ENCODE measurements at regions not wholly inside any gene's neighbourhood (a gene's known extent, or its start where the extent isn't known, plus 50 kb on each side); places are given as distances from the start of the nearest gene placed in this dataset.

DNA sequence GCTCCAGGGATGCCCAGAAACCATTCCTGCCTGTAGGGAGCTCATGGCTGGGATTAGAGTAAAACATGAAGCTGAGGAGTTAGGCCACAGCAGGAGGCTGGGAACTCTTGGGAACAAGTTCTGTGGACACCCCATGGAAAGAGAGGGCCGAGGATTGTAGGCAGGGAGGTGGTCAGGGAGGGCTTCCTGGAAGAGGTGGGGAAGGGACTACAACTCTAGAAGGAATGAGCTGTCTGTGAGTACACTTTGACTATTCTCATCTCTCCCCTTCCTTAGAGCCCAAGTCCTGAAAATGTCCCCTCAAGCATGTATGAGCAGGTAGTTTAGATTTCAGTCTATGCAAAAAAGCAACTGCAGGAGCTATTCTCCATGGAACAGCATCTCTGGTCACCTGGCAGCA is 139.9 kb upstream of the GLI2 start:
- no peak for DNase-seq
- Histone ChIP-seq H3K36me3 (no peaks in the 10 kb centered on the region), H3K4me3 (no peak overlapping the region), H3K9me3 (replicated peaks) (no peaks in the 10 kb centered on the region), H3K27ac (replicated peaks) (peak overlapping the region; percentile 66), H3K27me3 (ENCODE audit: low read depth) (peaks cover 12% of the 10 kb centered on the region), H3K4me1 (peaks cover 24% of the 10 kb centered on the region)
- intact Hi-C loops (cut with micrococcal nuclease): no loop called here
- TF ChIP-seq, protein P1, sequence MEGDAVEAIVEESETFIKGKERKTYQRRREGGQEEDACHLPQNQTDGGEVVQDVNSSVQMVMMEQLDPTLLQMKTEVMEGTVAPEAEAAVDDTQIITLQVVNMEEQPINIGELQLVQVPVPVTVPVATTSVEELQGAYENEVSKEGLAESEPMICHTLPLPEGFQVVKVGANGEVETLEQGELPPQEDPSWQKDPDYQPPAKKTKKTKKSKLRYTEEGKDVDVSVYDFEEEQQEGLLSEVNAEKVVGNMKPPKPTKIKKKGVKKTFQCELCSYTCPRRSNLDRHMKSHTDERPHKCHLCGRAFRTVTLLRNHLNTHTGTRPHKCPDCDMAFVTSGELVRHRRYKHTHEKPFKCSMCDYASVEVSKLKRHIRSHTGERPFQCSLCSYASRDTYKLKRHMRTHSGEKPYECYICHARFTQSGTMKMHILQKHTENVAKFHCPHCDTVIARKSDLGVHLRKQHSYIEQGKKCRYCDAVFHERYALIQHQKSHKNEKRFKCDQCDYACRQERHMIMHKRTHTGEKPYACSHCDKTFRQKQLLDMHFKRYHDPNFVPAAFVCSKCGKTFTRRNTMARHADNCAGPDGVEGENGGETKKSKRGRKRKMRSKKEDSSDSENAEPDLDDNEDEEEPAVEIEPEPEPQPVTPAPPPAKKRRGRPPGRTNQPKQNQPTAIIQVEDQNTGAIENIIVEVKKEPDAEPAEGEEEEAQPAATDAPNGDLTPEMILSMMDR (IDR thresholded peaks at IDR 0.05; ENCODE audit: borderline replicate concordance): no peak

DNA sequence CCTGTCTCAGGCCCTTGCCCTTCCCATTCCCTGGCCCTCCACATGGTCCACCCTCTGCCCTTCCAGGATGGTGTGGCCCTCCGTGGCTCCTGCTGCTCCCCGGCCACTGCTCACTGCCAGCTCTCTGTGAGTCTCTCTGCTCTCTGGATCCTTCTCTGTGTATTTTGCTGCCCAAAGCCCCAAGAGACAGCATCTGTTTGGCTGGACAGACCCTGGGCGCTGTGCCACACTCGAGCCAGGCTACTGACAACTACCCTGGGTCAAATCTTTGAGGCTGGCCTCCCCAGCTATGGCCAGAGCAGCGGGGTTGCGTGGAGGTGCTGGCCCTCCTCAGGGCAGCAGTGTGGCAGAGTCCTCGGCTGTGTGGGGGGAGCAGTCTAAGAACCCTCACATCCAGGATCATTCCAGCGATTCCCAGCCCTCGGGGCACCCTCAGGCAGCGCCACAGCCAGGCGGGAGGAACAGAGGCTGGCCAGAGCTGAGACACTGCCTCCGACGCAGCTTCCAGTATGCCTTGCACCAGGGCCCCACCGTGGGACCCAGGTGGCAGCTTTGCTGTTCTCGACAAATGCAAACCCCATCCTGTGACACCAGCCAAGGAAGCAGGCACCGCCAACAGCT is 139.4 kb upstream of the GLI2 start:
- H3K27me3 ChIP-seq (ENCODE audit: low read depth): peaks cover 13% of the 10 kb centered on the region
- no peaks in the 10 kb centered on the region for H3K36me3 ChIP-seq
- DNase-seq: peak; percentile 14
- H3K4me1 ChIP-seq: peaks cover 24% of the 10 kb centered on the region
- TF ChIP-seq, protein P1 (IDR thresholded peaks at IDR 0.05; ENCODE audit: borderline replicate concordance): no peak
- peak overlapping the region; percentile 66 for H3K27ac ChIP-seq (replicated peaks)
- no peaks in the 10 kb centered on the region for H3K9me3 ChIP-seq (replicated peaks)
- intact Hi-C loops (cut with micrococcal nuclease): no loop called here
- H3K4me3 ChIP-seq: no peak overlapping the region

DNA sequence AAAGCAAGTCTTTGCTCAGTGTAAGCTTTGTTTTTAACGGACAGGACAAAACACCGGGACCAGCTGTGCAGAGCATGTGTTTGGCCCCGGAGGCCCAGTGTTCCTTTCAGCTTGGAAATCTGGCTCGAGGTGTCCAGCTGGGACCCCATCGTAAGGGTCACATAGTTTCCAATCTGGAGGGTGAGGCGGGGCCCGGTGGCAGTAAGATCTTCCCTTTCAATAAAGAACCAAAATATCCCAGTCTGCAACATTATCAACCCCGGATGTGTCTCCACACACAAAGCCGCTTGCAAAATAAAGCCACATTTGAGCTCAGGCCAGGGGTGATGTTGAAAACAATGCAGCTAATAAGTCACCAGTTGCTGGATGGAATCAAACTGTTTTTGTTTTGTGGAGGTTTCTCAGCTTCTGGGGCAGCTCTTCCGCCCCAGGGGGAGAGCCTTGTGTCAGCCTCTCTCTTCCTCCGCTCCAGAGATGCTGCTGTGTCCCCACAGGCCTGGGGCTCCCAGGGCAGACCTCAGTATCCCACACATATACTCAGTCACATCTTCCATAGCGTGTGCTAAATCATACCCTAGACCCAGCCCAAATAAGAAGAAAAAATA is 138.6 kb upstream of the GLI2 start:
- Histone ChIP-seq H3K4me3 (no peak overlapping the region), H3K4me1 (peaks cover 24% of the 10 kb centered on the region), H3K27ac (replicated peaks) (peak overlapping the region; percentile 66), H3K27me3 (ENCODE audit: low read depth) (peaks cover 17% of the 10 kb centered on the region), H3K36me3 (no peaks in the 10 kb centered on the region), H3K9me3 (replicated peaks) (no peaks in the 10 kb centered on the region)
- TF ChIP-seq, protein P1 (IDR thresholded peaks at IDR 0.05; ENCODE audit: borderline replicate concordance): no peak
- peak; percentile 40 for DNase-seq
- intact Hi-C loops (cut with micrococcal nuclease): no loop called here

DNA sequence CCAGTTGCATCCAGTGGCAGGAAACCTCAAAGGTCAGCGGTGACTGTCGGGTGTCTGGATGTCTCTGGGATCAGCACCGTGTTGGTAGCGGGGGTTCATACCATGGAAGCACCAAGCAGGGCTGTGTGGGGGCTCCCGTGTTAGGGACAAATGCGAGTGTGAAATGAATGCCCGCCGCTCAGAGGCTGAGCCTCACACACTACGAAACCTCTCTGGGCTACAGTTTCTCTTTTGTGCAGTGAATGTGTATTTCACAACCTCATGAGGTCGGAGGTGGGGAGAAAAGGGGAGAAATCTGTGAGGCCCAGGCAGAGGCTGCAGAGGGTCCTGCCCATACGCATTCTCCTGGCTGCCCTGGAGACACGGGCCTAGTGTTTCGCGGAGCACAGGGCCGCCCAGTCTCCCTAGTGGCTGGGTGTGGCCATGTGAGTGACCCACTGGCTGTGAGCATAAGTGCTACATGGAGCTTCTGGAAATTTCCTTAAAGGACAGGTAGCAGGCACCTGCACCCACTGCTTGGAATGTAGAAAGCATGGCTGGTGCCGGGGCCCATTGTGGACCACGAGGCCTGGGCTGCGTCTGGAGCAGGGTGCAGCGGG is 138.0 kb upstream of the GLI2 start:
- no peaks in the 10 kb centered on the region for H3K9me3 ChIP-seq (replicated peaks)
- intact Hi-C loops (cut with micrococcal nuclease): no loop called here
- peaks cover 24% of the 10 kb centered on the region for H3K4me1 ChIP-seq
- TF ChIP-seq, protein P1 (IDR thresholded peaks at IDR 0.05; ENCODE audit: borderline replicate concordance): no peak
- no peak overlapping the region for H3K4me3 ChIP-seq
- H3K27ac ChIP-seq (replicated peaks): peak overlapping the region; percentile 66
- H3K27me3 ChIP-seq (ENCODE audit: low read depth): peaks cover 22% of the 10 kb centered on the region
- no peak for DNase-seq
- H3K36me3 ChIP-seq: no peaks in the 10 kb centered on the region

DNA sequence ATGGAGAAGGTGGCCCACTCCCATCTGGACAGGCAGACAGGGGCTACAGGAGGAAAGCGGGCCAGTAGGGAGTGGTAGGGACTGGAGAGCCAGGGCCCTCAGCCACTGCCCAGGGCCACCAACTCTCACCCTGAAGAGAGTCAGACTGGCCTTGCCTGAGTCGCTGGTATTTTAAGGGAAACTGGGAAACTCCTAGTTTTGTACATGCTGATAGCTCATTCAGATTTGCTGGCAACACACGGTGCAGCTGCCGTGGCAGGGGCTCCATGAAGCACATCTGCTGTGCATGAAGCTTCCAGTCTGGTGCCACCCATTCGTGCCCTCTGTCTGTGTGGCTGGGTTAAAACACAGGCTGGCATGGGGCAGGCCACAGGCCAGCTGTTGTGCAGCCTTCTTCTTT is 137.3 kb upstream of the GLI2 start:
- TF ChIP-seq, protein P1 (IDR thresholded peaks at IDR 0.05; ENCODE audit: borderline replicate concordance): no peak

More for the DNA sequence above, 137.3 kb upstream of the GLI2 start:
- Histone ChIP-seq H3K4me3 (no peak overlapping the region), H3K9me3 (replicated peaks) (no peaks in the 10 kb centered on the region), H3K27me3 (ENCODE audit: low read depth) (peaks cover 29% of the 10 kb centered on the region), H3K4me1 (peaks cover 24% of the 10 kb centered on the region), H3K27ac (replicated peaks) (no peak overlapping the region), H3K36me3 (no peaks in the 10 kb centered on the region)
- intact Hi-C loops (cut with micrococcal nuclease): no loop called here
- peak; percentile 3 for DNase-seq

Data from left ventricle myocardium inferior (tissue), 1 donor.